Fibroblast of lung (primary cell): ENCODE measurements at regions not wholly inside any gene's neighbourhood (a gene's known extent, or its start where the extent isn't known, plus 50 kb on each side); places are given as distances from the start of the nearest gene placed in this dataset.

Experiments used
- DNase-seq, 2 donors: peaks; one replicate each; pipeline versions ENCODE4 v3.0.0 to v3.0.0-alpha.2; 2010; ENCODE audit warnings: low read depth in 2 of 2
- H2AFZ ChIP-seq: 2 replicates; pipeline ENCODE4 v1.5.1; 2012; ENCODE audit warnings: low read length, control low read depth, inconsistent platforms
- H3K27ac ChIP-seq: 2 replicates; pipeline ENCODE4 v1.5.1; 2011; ENCODE audit warnings: low read length, control low read depth; ENCODE audit not compliant: insufficient read depth
- H3K27me3 ChIP-seq: 2 replicates; pipeline ENCODE4 v1.5.1; 2011; ENCODE audit warnings: mild to moderate bottlenecking, low read length; ENCODE audit not compliant: control insufficient read depth, insufficient read depth
- H3K36me3 ChIP-seq: 2 replicates; pipeline ENCODE4 v1.5.1; 2011; ENCODE audit warnings: low read length; ENCODE audit not compliant: control insufficient read depth, insufficient read depth
- H3K4me1 ChIP-seq: 2 replicates; pipeline ENCODE4 v1.5.1; 2011; ENCODE audit warnings: low read length; ENCODE audit not compliant: control insufficient read depth, insufficient read depth; ENCODE audit errors: extremely low read depth
- H3K4me2 ChIP-seq: 2 replicates; pipeline ENCODE4 v1.5.1; 2011; ENCODE audit warnings: low read length, control low read depth; ENCODE audit not compliant: insufficient read depth; ENCODE audit errors: extremely low read depth
- H3K4me3 ChIP-seq, 4 experiments: fragments of 200-600 bp in 1 of 4; sonication (generic) in 1 of 4; replicated peaks in 1 of 4; 2 replicates each; pipeline ENCODE4 v1.5.1; 2011 to 2016; ENCODE audit warnings: low read length in 4 of 4, low read depth in 3 of 4, mild to moderate bottlenecking in 3 of 4, control low read depth in 2 of 4, inconsistent platforms in 1 of 4, mixed read lengths in 1 of 4; ENCODE audit not compliant: insufficient read depth in 1 of 4; ENCODE audit errors: control extremely low read depth in 1 of 4
- H3K79me2 ChIP-seq: 2 replicates; pipeline ENCODE4 v1.5.1; 2012; ENCODE audit warnings: mild to moderate bottlenecking, low read length, inconsistent platforms; ENCODE audit not compliant: control insufficient read depth, insufficient read depth
- H3K9ac ChIP-seq: 2 replicates; pipeline ENCODE4 v1.5.1; 2011; ENCODE audit warnings: mild to moderate bottlenecking, low read length, control low read depth; ENCODE audit not compliant: insufficient read depth
- H3K9me3 ChIP-seq: 2 replicates; pipeline ENCODE4 v1.5.1; 2012; ENCODE audit warnings: low read depth, low read length; ENCODE audit not compliant: control insufficient read depth, insufficient read depth
- H4K20me1 ChIP-seq: 2 replicates; pipeline ENCODE4 v1.5.1; 2011; ENCODE audit warnings: low read length; ENCODE audit not compliant: control insufficient read depth, insufficient read depth; ENCODE audit errors: extremely low read depth
- EZH2 ChIP-seq: IDR thresholded peaks from 2 replicates; pipeline ENCODE4 v1.5.1; 2012; ENCODE audit warnings: low read length, control low read depth, mild to moderate bottlenecking; ENCODE audit errors: missing control alignments
- TF ChIP-seq, protein P1 (sequence below), 2 donors: IDR thresholded peaks in 1 of 2; conservative IDR thresholded peaks in 1 of 2; 1 replicate in 1 of 2; 2 replicates in 1 of 2; pipeline ENCODE4 v1.5.1; 2011 to 2012; ENCODE audit warnings: low read length in 2 of 2, control low read depth in 1 of 2, inconsistent platforms in 1 of 2, low read depth in 1 of 2, mild to moderate bottlenecking in 1 of 2

DNA sequence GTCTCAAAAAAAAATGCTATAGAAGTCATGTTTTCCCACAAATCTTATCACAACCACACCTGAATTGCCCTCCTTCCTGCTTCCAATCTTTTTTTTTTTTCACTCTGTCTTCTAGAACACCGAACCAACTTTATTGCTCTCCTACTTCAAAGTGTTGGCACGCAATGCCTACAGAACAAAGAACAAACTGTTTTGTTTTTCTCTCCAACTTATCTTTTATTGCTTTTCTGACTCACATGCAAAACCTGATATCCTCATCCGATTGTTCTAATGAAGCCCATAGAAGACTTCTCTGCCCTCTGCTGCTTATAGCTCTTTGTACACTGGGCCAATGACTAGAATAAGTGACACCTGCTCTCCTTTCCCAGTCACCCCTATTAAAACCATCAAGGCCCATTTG lies 602.8 kb downstream of the EPHA4 start:
- no peak for TF ChIP-seq EZH2
- TF ChIP-seq, protein P1, sequence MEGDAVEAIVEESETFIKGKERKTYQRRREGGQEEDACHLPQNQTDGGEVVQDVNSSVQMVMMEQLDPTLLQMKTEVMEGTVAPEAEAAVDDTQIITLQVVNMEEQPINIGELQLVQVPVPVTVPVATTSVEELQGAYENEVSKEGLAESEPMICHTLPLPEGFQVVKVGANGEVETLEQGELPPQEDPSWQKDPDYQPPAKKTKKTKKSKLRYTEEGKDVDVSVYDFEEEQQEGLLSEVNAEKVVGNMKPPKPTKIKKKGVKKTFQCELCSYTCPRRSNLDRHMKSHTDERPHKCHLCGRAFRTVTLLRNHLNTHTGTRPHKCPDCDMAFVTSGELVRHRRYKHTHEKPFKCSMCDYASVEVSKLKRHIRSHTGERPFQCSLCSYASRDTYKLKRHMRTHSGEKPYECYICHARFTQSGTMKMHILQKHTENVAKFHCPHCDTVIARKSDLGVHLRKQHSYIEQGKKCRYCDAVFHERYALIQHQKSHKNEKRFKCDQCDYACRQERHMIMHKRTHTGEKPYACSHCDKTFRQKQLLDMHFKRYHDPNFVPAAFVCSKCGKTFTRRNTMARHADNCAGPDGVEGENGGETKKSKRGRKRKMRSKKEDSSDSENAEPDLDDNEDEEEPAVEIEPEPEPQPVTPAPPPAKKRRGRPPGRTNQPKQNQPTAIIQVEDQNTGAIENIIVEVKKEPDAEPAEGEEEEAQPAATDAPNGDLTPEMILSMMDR (conservative IDR thresholded peaks at IDR 0.05 in 1 of 2, IDR thresholded peaks at IDR 0.05 in 1 of 2; ENCODE audit: low read depth in 1 of 2, low read length in 2 of 2) = no peak
- Histone ChIP-seq H3K79me2 (no peaks in the 10 kb centered on the region), H2AFZ (no peak overlapping the region), H3K27me3 (no peaks in the 10 kb centered on the region), H3K9ac (no peak overlapping the region), H3K4me2 (no peak overlapping the region), H3K36me3 (no peaks in the 10 kb centered on the region), H3K4me1 (peaks cover 2% of the 10 kb centered on the region), H4K20me1 (no peaks in the 10 kb centered on the region), H3K9me3 (no peaks in the 10 kb centered on the region), H3K4me3 (no peak overlapping the region), H3K27ac (no peak overlapping the region)
- DNase-seq = no peak

DNA sequence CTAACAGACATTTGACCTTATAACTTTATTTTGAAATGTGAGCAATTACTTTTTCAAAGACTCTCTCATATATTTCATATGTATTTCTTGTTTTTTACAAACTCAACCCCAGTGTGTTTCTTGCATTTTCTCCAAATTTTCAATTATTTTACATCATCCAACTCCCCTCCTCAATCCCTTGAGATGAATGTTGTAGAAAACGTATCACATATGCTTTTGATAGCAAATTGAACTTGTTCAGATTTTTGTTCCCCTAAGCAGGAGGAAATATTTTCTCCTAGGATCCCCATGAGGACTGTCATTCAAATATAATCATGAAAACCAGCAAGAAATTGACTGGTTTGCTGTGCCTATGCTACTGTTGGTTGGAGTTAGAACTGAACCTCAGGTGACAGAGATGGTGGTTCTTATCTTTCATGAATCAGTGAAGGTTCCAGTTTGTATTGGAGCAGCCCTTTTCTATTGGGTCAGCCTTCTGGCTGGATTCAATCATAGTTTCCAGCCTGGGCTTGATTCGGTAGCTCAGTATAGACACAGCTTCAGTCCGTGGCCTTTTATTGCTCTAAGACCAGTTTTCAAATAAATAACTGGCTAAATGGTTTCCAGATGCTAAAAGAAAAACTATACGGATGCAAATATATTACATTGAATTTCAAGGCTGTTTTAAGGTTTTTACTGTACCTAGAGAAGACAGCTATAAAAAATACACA lies 591.0 kb downstream of the EPHA4 start:
- Histone ChIP-seq H3K9me3 (no peaks in the 10 kb centered on the region), H3K27ac (no peak overlapping the region), H3K79me2 (no peaks in the 10 kb centered on the region), H2AFZ (no peak overlapping the region), H3K4me3 (no peak overlapping the region), H3K27me3 (no peaks in the 10 kb centered on the region), H3K9ac (no peak overlapping the region), H3K36me3 (no peaks in the 10 kb centered on the region), H3K4me2 (no peak overlapping the region), H4K20me1 (no peaks in the 10 kb centered on the region), H3K4me1 (no peaks in the 10 kb centered on the region)
- DNase-seq = no peak
- TF ChIP-seq, protein P1 (conservative IDR thresholded peaks at IDR 0.05 in 1 of 2, IDR thresholded peaks at IDR 0.05 in 1 of 2; ENCODE audit: low read depth in 1 of 2, low read length in 2 of 2) = no peak
- TF ChIP-seq EZH2 = no peak

DNA sequence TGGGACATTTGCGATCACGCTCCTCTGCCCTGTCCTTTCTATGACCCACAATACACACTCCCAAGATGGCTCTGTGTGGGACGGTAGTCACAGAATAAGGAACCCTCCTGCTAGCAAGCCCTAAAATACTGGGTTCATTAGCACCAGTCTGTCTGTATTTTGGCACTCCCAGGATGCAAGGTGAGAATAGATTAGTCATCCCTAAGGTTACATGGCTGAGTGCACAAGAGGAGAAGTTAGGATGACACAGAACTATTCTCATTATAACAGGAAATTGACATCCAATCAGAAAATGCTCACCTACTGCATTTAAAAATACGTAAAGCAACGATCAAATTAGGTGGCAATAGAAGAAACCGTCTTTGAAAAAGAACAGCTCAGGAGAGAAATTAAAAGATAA lies 590.2 kb downstream of the EPHA4 start:
- Histone ChIP-seq H3K79me2 (no peaks in the 10 kb centered on the region), H3K4me2 (no peak overlapping the region), H3K36me3 (no peaks in the 10 kb centered on the region), H3K27me3 (no peaks in the 10 kb centered on the region), H3K9ac (no peak overlapping the region), H3K9me3 (no peaks in the 10 kb centered on the region), H4K20me1 (no peaks in the 10 kb centered on the region), H3K4me3 (no peak overlapping the region), H3K4me1 (no peaks in the 10 kb centered on the region), H3K27ac (no peak overlapping the region), H2AFZ (no peak overlapping the region)
- TF ChIP-seq, protein P1 (conservative IDR thresholded peaks at IDR 0.05 in 1 of 2, IDR thresholded peaks at IDR 0.05 in 1 of 2; ENCODE audit: low read depth in 1 of 2, low read length in 2 of 2) = no peak
- TF ChIP-seq EZH2 = no peak
- no peak for DNase-seq
